ENCODE measurements at regions not wholly inside any gene's neighbourhood (a gene's known extent, or its start where the extent isn't known, plus 50 kb on each side); places are given as distances from the start of the nearest gene placed in this dataset.

DNA sequence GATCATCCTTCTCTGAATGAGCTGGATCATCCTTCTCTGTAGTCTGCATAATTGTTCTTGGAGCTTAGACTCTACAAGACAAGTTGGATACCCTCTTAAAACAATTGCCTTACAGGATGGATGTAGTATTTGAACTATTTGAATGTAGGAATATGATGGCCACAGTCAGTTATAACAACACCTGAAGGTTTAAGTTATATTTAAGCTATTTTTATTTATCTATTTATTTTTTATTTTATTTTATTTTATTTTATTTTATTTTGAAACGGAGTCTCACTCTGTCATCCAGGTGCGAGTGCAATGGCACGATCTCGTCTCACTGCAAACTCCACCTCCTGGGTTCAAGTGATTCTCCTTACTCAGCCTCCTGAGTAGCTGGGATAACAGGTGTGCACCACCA lies 149.9 kb upstream of the SLIT2 start:
- TF ChIP-seq, protein P1, sequence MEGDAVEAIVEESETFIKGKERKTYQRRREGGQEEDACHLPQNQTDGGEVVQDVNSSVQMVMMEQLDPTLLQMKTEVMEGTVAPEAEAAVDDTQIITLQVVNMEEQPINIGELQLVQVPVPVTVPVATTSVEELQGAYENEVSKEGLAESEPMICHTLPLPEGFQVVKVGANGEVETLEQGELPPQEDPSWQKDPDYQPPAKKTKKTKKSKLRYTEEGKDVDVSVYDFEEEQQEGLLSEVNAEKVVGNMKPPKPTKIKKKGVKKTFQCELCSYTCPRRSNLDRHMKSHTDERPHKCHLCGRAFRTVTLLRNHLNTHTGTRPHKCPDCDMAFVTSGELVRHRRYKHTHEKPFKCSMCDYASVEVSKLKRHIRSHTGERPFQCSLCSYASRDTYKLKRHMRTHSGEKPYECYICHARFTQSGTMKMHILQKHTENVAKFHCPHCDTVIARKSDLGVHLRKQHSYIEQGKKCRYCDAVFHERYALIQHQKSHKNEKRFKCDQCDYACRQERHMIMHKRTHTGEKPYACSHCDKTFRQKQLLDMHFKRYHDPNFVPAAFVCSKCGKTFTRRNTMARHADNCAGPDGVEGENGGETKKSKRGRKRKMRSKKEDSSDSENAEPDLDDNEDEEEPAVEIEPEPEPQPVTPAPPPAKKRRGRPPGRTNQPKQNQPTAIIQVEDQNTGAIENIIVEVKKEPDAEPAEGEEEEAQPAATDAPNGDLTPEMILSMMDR (CRISPR knock-in tag; IDR thresholded peaks at IDR 0.05) = no peak
- TF ChIP-seq SMC3 (IDR thresholded peaks at IDR 0.05; ENCODE audit: low read length) = no peak
- no peak for TF ChIP-seq ZNF629 (CRISPR knock-in tag; conservative IDR thresholded peaks at IDR 0.05)
- no peak for TF ChIP-seq ZNF224 (CRISPR knock-in tag; IDR thresholded peaks at IDR 0.05)
- TF ChIP-seq CREM (IDR thresholded peaks at IDR 0.05) = no peak
- no peak for TF ChIP-seq CREM (CRISPR knock-in tag; IDR thresholded peaks at IDR 0.05)
- TF ChIP-seq ZNF282 (IDR thresholded peaks at IDR 0.05; ENCODE audit: partially characterized antibody) = no peak
- TF ChIP-seq, protein P2, sequence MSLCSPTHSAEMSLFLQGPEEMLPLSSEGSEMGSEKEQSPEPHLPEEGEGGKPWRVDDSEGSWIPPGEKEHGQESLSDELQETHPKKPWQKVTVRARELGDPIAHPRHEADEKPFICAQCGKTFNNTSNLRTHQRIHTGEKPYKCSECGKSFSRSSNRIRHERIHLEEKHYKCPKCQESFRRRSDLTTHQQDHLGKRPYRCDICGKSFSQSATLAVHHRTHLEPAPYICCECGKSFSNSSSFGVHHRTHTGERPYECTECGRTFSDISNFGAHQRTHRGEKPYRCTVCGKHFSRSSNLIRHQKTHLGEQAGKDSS (CRISPR knock-in tag; IDR thresholded peaks at IDR 0.05; ENCODE audit: borderline replicate concordance, low read depth) = no peak
- TF ChIP-seq RFXAP (CRISPR knock-in tag; IDR thresholded peaks at IDR 0.05; ENCODE audit: borderline replicate concordance) = no peak

Measured in HepG2 (cell line).